Coronary artery (tissue), 2 donors: ENCODE measurements at regions not wholly inside any gene's neighbourhood (a gene's known extent, or its start where the extent isn't known, plus 50 kb on each side); places are given as distances from the start of the nearest gene placed in this dataset.

Source experiments
- DNase-seq: peaks from one replicate; pipeline ENCODE4 v3.0.0-alpha.2; 2017; ENCODE audit warnings: low spot score
- H3K27ac ChIP-seq, 2 donors: fragments of 200-600 bp; sonication (generic); one replicate each; pipeline ENCODE4 v1.5.1; 2016 to 2019
- H3K4me3 ChIP-seq: fragments of 200-600 bp; sonication (generic); 2 replicates; pipeline ENCODE4 v1.5.1; 2016; ENCODE audit warnings: mild to moderate bottlenecking, moderate library complexity
- CTCF ChIP-seq: fragments of 200-600 bp; sonication (generic); IDR thresholded peaks from one replicate; pipeline ENCODE4 v1.5.1; 2019; ENCODE audit warnings: antibody characterized with exemption

- no peak for DNase-seq
- H3K27ac ChIP-seq, result no peak overlapping the region
- no peak for TF ChIP-seq CTCF
- no peak overlapping the region for H3K4me3 ChIP-seq
Measured at GRCh38 chr5:85017261-85017660, 632.6 kb upstream of the EDIL3 start.

DNA sequence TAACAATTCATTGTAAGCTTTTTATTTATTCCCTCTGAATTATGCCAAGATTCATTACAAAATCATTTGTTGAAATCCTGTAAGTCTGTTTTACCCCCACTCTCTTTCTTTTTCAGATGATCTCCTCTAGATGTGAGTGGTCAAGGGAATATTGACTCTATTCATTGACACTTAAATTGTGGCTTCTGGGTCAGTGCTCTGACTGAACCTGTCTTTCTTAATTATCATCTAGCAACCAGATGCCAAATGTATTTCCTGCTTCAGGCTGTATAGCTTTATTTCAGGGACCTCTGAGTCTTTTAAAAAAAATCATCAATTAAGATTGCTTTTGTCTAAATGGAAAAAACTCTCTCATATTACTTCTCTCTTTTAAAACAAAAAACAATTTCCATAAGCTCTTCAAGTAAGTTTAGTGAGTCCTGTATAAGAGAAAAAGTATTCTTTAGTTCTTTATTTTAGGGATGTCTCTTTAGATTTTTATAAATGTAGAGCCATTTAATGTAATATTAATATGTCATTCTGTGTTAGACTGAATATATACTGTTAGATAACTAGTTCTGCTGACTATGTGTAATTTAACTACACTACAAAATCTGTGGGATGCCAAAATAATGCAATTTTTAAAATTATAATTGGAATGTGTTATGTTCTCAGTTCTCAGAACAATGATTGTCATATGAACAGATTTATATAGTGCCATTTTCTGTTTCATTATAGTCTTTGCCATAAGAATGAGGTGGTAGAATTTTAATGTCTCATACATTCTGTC, 645.8 kb upstream of the EDIL3 start:
- Histone ChIP-seq H3K27ac (no peak overlapping the region), H3K4me3 (no peak overlapping the region)
- TF ChIP-seq CTCF, result no peak
- DNase-seq, result no peak

- no peak for TF ChIP-seq CTCF
- DNase-seq, result no peak
- no peak overlapping the region for H3K27ac ChIP-seq
Measured at GRCh38 chr5:85049020-85049419, 664.3 kb upstream of the EDIL3 start.

GRCh38 chr5:85052826-85053225, 668.1 kb upstream of the EDIL3 start:
- no peak for DNase-seq
- TF ChIP-seq CTCF, result no peak
- H3K4me3 ChIP-seq, result no peak overlapping the region
- no peak overlapping the region for H3K27ac ChIP-seq

More at GRCh38 chr5:85049020-85049419, 664.3 kb upstream of the EDIL3 start:
- H3K4me3 ChIP-seq, result no peak overlapping the region

DNA sequence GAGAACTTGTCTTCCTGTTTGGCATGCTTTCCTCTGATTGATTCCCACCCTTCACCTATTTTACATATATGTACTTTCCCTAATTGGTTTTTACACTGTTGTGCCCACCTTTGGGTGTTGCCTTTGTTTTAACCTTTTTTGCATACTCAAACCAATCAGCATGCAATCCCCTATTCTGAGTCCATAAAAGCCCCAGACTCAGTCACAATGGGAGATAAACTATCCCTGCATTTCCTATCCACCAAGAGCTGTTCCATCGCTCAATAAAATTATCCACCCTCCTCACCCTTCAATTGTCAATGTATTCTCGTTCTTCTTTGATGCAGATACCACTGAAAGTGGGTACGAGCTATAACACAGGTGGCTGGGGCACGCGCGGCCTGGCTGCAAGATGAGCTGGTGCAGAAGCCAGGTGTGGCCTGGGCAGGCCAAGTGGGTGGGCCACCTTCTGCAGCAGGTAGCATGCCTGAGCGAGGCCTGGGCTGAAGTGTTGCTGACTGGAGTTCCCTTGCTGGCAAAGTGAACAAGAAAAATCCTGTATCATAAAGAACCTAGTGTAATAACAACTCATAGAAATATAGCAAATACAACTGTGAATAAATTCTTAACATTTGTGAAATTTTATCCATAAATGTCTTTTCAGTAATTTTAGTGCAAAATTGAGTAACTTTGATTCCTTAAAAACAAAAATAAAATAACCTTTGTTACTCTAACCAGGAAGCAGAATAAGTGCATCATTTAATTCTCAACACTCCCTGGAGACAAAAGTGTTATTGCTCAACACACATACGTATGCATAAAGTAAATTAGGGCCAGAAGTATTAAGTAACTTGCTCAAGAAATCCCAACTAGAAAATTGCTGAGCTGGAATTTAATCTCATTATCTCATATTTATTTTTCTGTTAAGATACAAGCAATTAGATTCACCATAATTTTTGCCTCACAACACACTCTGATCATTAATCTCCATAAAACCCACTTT, 685.3 kb upstream of the EDIL3 start:
- Histone ChIP-seq H3K27ac (no peak overlapping the region), H3K4me3 (no peak overlapping the region)
- no peak for DNase-seq
- no peak for TF ChIP-seq CTCF

GRCh38 chr5:85077581-85077980, 692.9 kb upstream of the EDIL3 start:
- TF ChIP-seq CTCF, result no peak
- DNase-seq, result no peak
- Histone ChIP-seq H3K4me3 (no peak overlapping the region), H3K27ac (no peak overlapping the region)
